ENCODE measurements at regions not wholly inside any gene's neighbourhood (a gene's known extent, or its start where the extent isn't known, plus 50 kb on each side); places are given as distances from the start of the nearest gene placed in this dataset.

DNA sequence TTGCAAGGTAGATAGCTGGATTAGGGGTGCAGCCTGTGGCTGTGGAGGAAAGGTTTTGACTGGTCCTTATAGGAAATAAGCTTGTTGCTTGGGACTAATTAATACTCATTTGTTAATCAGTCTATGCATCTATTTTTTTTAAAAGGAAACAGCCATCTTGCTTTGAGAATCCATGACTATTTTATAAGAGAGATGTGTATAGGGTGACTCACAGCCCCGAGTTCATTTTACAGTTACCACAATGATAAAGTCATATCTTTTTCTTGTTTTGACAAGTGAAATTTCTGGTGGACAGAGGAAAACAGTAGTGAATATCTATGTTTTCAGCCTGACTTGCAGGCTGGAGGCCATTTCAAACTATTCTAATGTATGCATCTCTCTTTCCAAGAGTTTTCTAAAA lies 193.5 kb upstream of the CCDC68 start:
- DNase-seq (ENCODE audit: low read depth in 1 of 2, low spot score in 1 of 2) = peak in 1 of 2 donors; percentile 51
- H3K4me1 ChIP-seq (ENCODE audit: low read depth) = no peaks in the 10 kb centered on the region
- no peak overlapping the region for H3K4me3 ChIP-seq
- H3K27ac ChIP-seq = no peak overlapping the region
- no peaks in the 10 kb centered on the region for H3K27me3 ChIP-seq
- TF ChIP-seq, protein P1, sequence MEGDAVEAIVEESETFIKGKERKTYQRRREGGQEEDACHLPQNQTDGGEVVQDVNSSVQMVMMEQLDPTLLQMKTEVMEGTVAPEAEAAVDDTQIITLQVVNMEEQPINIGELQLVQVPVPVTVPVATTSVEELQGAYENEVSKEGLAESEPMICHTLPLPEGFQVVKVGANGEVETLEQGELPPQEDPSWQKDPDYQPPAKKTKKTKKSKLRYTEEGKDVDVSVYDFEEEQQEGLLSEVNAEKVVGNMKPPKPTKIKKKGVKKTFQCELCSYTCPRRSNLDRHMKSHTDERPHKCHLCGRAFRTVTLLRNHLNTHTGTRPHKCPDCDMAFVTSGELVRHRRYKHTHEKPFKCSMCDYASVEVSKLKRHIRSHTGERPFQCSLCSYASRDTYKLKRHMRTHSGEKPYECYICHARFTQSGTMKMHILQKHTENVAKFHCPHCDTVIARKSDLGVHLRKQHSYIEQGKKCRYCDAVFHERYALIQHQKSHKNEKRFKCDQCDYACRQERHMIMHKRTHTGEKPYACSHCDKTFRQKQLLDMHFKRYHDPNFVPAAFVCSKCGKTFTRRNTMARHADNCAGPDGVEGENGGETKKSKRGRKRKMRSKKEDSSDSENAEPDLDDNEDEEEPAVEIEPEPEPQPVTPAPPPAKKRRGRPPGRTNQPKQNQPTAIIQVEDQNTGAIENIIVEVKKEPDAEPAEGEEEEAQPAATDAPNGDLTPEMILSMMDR (IDR thresholded peaks at IDR 0.05; ENCODE audit: low read depth, low read length) = no peak
- no peaks in the 10 kb centered on the region for H3K36me3 ChIP-seq
- no peaks in the 10 kb centered on the region for H3K9me3 ChIP-seq (ENCODE audit: low read depth)

DNA sequence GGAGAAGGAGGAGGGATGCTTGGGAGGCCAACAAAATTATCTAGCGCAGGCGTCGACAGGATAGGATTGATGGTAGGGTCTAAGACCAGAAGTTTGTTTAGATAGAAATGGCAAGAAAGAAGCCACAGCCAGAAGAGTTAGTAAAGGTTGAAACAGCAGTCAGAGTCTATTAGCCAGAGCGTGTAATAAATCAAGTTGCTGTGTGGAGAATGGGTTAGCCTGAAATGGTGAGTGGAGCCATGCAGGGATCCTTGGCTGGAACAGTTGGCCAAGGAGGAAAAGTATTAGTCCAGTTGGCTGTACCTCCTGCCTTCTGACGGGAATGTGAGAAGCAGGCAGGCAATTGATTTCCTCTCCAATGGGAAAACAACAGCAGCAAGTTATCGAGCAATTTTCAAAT lies 190.7 kb upstream of the CCDC68 start:
- Histone ChIP-seq H3K36me3 (no peaks in the 10 kb centered on the region), H3K27ac (no peak overlapping the region), H3K4me1 (ENCODE audit: low read depth) (no peaks in the 10 kb centered on the region), H3K4me3 (no peak overlapping the region), H3K9me3 (ENCODE audit: low read depth) (no peaks in the 10 kb centered on the region), H3K27me3 (no peaks in the 10 kb centered on the region)
- no peak for DNase-seq (ENCODE audit: low read depth in 1 of 2, low spot score in 1 of 2)
- TF ChIP-seq, protein P1 (IDR thresholded peaks at IDR 0.05; ENCODE audit: low read depth, low read length) = no peak

DNA sequence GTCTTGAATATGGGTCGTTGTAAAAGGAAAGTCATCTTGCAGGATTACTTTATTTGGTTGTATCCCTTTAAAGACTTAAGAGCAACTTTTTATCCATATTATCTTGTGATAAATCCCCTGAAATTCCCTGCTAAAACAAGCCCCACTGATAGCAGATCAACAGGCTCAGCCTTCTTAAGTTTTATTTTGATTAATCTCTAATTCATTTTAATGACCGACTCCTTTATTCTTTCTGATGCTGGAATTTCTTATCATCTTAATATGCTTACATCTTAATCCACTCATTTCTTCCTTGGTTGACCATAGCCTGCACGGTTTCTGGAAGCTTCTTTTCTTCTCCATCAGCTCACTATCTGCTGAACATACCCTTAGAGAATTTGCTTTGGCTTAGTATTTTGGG lies 188.5 kb upstream of the CCDC68 start:
- TF ChIP-seq, protein P1 (IDR thresholded peaks at IDR 0.05; ENCODE audit: low read depth, low read length) = no peak
- H3K4me1 ChIP-seq (ENCODE audit: low read depth) = no peaks in the 10 kb centered on the region
- no peaks in the 10 kb centered on the region for H3K36me3 ChIP-seq
- no peaks in the 10 kb centered on the region for H3K9me3 ChIP-seq (ENCODE audit: low read depth)
- H3K27ac ChIP-seq = no peak overlapping the region
- no peaks in the 10 kb centered on the region for H3K27me3 ChIP-seq
- DNase-seq (ENCODE audit: low read depth in 1 of 2, low spot score in 1 of 2) = no peak
- no peak overlapping the region for H3K4me3 ChIP-seq

DNA sequence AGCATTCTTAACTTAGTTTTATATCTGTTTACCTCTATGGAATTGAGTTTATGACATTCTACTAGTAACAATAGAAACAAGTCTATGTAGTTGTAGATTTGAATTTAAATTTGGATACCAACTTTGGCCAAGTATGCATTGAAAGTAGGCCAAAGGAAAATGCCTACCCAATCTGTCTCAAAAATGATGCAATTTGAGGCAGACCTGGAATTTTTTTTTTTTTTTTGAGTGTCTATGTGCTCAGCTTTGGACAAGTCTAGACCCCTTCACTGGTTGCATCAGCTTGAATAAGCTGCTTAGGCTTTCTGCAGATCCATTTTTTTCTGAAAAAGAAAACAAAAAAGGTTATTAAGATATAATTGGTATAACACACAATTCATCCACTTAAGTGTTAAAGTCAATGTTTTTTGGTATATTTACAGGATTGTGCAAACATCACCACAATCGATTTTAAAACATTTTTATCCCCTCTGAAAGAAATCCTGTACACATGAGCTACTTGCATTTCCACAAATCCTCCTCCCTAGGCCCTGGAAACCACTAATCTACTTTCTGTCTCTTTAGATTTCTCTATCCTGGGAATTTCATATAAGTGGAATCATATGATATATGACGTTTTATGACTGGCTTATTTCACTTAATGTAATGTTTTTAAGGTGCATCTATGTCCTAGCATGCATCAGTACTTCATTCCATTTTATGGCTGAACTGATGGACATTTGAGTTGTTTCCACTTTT lies 185.1 kb upstream of the CCDC68 start:
- TF ChIP-seq, protein P1 (IDR thresholded peaks at IDR 0.05; ENCODE audit: low read depth, low read length) = no peak

DNA sequence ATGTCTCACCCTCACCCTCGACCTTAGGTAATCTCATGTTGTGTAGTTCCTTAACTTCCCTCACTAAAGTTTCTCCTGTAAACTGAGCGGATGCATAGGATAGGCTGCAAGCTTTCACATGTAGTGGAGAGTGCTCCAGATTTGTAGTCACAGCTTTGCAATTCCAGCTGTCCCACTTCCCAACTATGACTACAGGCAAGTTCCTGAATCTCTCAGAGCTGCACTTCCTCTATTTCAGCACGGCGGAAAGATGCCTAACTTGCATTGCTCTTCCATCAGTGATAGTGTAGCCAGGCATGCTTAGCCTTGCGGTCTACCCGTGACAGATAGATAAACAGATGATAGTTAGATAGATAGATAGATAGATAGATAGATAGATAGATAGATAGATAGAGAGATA lies 183.1 kb upstream of the CCDC68 start:
- DNase-seq (ENCODE audit: low read depth in 1 of 2, low spot score in 1 of 2) = no peak
- H3K4me1 ChIP-seq (ENCODE audit: low read depth) = no peaks in the 10 kb centered on the region
- TF ChIP-seq, protein P1 (IDR thresholded peaks at IDR 0.05; ENCODE audit: low read depth, low read length) = no peak

More for the DNA sequence above, 185.1 kb upstream of the CCDC68 start:
- Histone ChIP-seq H3K27ac (no peak overlapping the region), H3K36me3 (no peaks in the 10 kb centered on the region), H3K4me3 (no peak overlapping the region), H3K27me3 (no peaks in the 10 kb centered on the region), H3K4me1 (ENCODE audit: low read depth) (no peaks in the 10 kb centered on the region), H3K9me3 (ENCODE audit: low read depth) (no peaks in the 10 kb centered on the region)
- DNase-seq (ENCODE audit: low read depth in 1 of 2, low spot score in 1 of 2) = peak in 1 of 2 donors; percentile 53

More for the DNA sequence above, 183.1 kb upstream of the CCDC68 start:
- Histone ChIP-seq H3K36me3 (no peaks in the 10 kb centered on the region), H3K4me3 (no peak overlapping the region), H3K27ac (no peak overlapping the region), H3K27me3 (no peaks in the 10 kb centered on the region), H3K9me3 (ENCODE audit: low read depth) (no peaks in the 10 kb centered on the region)
